ENCODE measurements at regions not wholly inside any gene's neighbourhood (a gene's known extent, or its start where the extent isn't known, plus 50 kb on each side); places are given as distances from the start of the nearest gene placed in this dataset.

- no TSS peak for BruUV-seq (replicated peaks)
- ATAC-seq (no peak), DNase-seq (ENCODE audit: low spot score) (no peak), FAIRE-seq (no peak)
- Histone ChIP-seq H3K4me1 (ENCODE audit: insufficient read depth, low read length) (no peaks in the 10 kb centered on the region), H3K4me2 (ENCODE audit: low read depth, low read length) (no peak overlapping the region), H3K36me3 (replicated peaks in 1 of 2; ENCODE audit: control insufficient read depth in 1 of 2, insufficient read depth in 2 of 2, low read length in 2 of 2) (no peaks in the 10 kb centered on the region), H3K9ac (ENCODE audit: insufficient read depth, low read depth, low read length) (no peak overlapping the region), H4K20me1 (ENCODE audit: insufficient read depth, low read length) (no peaks in the 10 kb centered on the region), H3K79me2 (ENCODE audit: insufficient read depth, low read length) (no peaks in the 10 kb centered on the region), H3K9me3 (ENCODE audit: low read length) (0 out of 2 replicates have a peak, but pooled peaks cover 5% of the 10 kb centered on the region), H3K4me3 (replicated peaks in 1 of 3; ENCODE audit: insufficient read depth in 1 of 3, low read depth in 2 of 3, low read length in 3 of 3) (no peak overlapping the region), H3K27me3 (ENCODE audit: control insufficient read depth in 1 of 2, insufficient read depth in 2 of 2, low read length in 2 of 2) (peaks cover 2 to 46% of the 10 kb centered on the region in 2 experiments; a peak in 4 of 5 replicates), H2AFZ (ENCODE audit: low read length) (no peak overlapping the region), H3K27ac (ENCODE audit: extremely low read length, insufficient read depth, low read length) (no peak overlapping the region)
- ChIA-PET POLR2A (no interaction called here), CTCF (ENCODE audit: low intra/inter-chr PET ratio, low total read pairs) (no interaction called here)
- in situ Hi-C loops (cut with HindIII; ENCODE audit: extremely low pct_ligation_motif_present, low pct_unique_long_range_greater_than_20kb) (no loop called here), intact Hi-C loops (cut with micrococcal nuclease; ENCODE audit: unreplicated experiment) (no loop called here)
- 0% methylated on average over 7 of the region's 21 CpGs for WGBS (ENCODE audit: low lambda C conversion rate)
- TF ChIP-seq MYNN (CRISPR knock-in tag; IDR thresholded peaks at IDR 0.05; ENCODE audit: low read depth) (no peak), ZNF772 (CRISPR knock-in tag; IDR thresholded peaks at IDR 0.05) (no peak), MAFF (IDR thresholded peaks at IDR 0.05; ENCODE audit: low read depth, low read length) (no peak), IRF9 (CRISPR knock-in tag; IDR thresholded peaks at IDR 0.05; ENCODE audit: borderline replicate concordance) (no peak), TRIM24 (CRISPR knock-in tag; IDR thresholded peaks at IDR 0.05) (no peak), NCOA5 (CRISPR knock-in tag; IDR thresholded peaks at IDR 0.05) (no peak), ZNF704 (CRISPR knock-in tag; IDR thresholded peaks at IDR 0.05; ENCODE audit: borderline replicate concordance) (no peak), SIX4 (CRISPR knock-in tag; IDR thresholded peaks at IDR 0.05) (no peak), ETS1 (CRISPR knock-in tag; IDR thresholded peaks at IDR 0.05) (no peak), MYPOP (CRISPR knock-in tag; IDR thresholded peaks at IDR 0.05) (no peak), FOSL1 (CRISPR knock-in tag; IDR thresholded peaks at IDR 0.05; ENCODE audit: borderline replicate concordance) (no peak)
- TF ChIP-seq, protein P1, sequence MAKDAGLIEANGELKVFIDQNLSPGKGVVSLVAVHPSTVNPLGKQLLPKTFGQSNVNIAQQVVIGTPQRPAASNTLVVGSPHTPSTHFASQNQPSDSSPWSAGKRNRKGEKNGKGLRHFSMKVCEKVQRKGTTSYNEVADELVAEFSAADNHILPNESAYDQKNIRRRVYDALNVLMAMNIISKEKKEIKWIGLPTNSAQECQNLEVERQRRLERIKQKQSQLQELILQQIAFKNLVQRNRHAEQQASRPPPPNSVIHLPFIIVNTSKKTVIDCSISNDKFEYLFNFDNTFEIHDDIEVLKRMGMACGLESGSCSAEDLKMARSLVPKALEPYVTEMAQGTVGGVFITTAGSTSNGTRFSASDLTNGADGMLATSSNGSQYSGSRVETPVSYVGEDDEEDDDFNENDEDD (CRISPR knock-in tag; IDR thresholded peaks at IDR 0.05; ENCODE audit: borderline replicate concordance): no peak
- TF ChIP-seq, protein P2, sequence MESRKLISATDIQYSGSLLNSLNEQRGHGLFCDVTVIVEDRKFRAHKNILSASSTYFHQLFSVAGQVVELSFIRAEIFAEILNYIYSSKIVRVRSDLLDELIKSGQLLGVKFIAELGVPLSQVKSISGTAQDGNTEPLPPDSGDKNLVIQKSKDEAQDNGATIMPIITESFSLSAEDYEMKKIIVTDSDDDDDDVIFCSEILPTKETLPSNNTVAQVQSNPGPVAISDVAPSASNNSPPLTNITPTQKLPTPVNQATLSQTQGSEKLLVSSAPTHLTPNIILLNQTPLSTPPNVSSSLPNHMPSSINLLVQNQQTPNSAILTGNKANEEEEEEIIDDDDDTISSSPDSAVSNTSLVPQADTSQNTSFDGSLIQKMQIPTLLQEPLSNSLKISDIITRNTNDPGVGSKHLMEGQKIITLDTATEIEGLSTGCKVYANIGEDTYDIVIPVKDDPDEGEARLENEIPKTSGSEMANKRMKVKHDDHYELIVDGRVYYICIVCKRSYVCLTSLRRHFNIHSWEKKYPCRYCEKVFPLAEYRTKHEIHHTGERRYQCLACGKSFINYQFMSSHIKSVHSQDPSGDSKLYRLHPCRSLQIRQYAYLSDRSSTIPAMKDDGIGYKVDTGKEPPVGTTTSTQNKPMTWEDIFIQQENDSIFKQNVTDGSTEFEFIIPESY (CRISPR knock-in tag; IDR thresholded peaks at IDR 0.05): no peak
Measured at GRCh38 chr22:48256776-48257684, 1494.6 kb downstream of the TBC1D22A start.

All from HepG2 (cell line).